Head of caudate nucleus (tissue), 42 donors: ENCODE measurements at regions not wholly inside any gene's neighbourhood (a gene's known extent, or its start where the extent isn't known, plus 50 kb on each side); places are given as distances from the start of the nearest gene placed in this dataset.
"Not testable (repeated sequence)": the region's sequence is repeated elsewhere in the genome, so short reads cannot be mapped to it uniquely, and the experiment has no call there.

ENCODE experiments used
- DNase-seq, 42 donors: peaks; one replicate each; pipeline versions ENCODE4 v3.0.0 to v3.0.0-alpha.2; 2020 to 2021; ENCODE audit warnings: mixed read lengths in 7 of 42
- intact Hi-C: fragments of 100-400 bp; cut with DNase I; formaldehyde crosslinking; loops from one replicate; pipeline ENCODE4 v1.15.0; 2022

- peak in 7 of 42 donors; percentile 1 to 31 (median 6) for DNase-seq
- intact Hi-C loops = no loop called here
These were observed 423.7 kb downstream of the BRD1 start for GRCh38 chr22:49404020-49404419.

GRCh38 chr22:49403102-49403501, 424.6 kb downstream of the BRD1 start:
- peak in 6 of 42 donors; percentile 0 to 33 (median 12) for DNase-seq

GRCh38 chr22:49402169-49402568, 425.5 kb downstream of the BRD1 start:
- DNase-seq = peak in 5 of 42 donors; percentile 3 to 18 (median 9)
- intact Hi-C loops = no loop called here

More at GRCh38 chr22:49403102-49403501, 424.6 kb downstream of the BRD1 start:
- intact Hi-C loops = no loop called here

- intact Hi-C loops = no loop called here
- DNase-seq = peak in 6 of 42 donors; percentile 1 to 34 (median 16)
These were observed 426.6 kb downstream of the BRD1 start for GRCh38 chr22:49400941-49401598.

GRCh38 chr22:49400136-49400940, 427.3 kb downstream of the BRD1 start:
- intact Hi-C loops = no loop called here
- peak in 6 of 42 donors; percentile 8 to 33 (median 20) for DNase-seq

- intact Hi-C loops = no loop called here
- peak in 6 of 42 donors; percentile 2 to 31 (median 16) for DNase-seq
These were observed 429.0 kb downstream of the BRD1 start for GRCh38 chr22:49398646-49399045.

- intact Hi-C loops = no loop called here
- peak in 7 of 42 donors; percentile 3 to 38 (median 25) for DNase-seq
These were observed 429.6 kb downstream of the BRD1 start for GRCh38 chr22:49398115-49398514.

- DNase-seq = peak in 7 of 42 donors; percentile 2 to 24 (median 7)
- intact Hi-C loops = no loop called here
These were observed 430.9 kb downstream of the BRD1 start for GRCh38 chr22:49396817-49397216.

- intact Hi-C loops = no loop called here
- DNase-seq = peak in 7 of 42 donors; percentile 0 to 28 (median 5)
These were observed 432.1 kb downstream of the BRD1 start for GRCh38 chr22:49395617-49396016.

- intact Hi-C loops = not testable (repeated sequence)
- DNase-seq = peak in 2 of 42 donors; percentile 13 to 18
These were observed 432.6 kb downstream of the BRD1 start for GRCh38 chr22:49395062-49395461.

- intact Hi-C loops = no loop called here
- peak in 6 of 42 donors; percentile 1 to 25 (median 2) for DNase-seq
These were observed 433.4 kb downstream of the BRD1 start for GRCh38 chr22:49394116-49394785.

- DNase-seq = peak in 6 of 42 donors; percentile 4 to 27 (median 11)
- intact Hi-C loops = no loop called here
These were observed 434.1 kb downstream of the BRD1 start for GRCh38 chr22:49393526-49393925.

GRCh38 chr22:49392841-49393510, 434.7 kb downstream of the BRD1 start:
- intact Hi-C loops = no loop called here
- DNase-seq = peak in 10 of 42 donors; percentile 2 to 25 (median 5)

GRCh38 chr22:49392247-49392646, 435.4 kb downstream of the BRD1 start:
- peak in 4 of 42 donors; percentile 2 to 14 (median 6) for DNase-seq
- intact Hi-C loops = no loop called here

- DNase-seq = peak in 8 of 42 donors; percentile 3 to 27 (median 8)
- intact Hi-C loops = no loop called here
These were observed 436.2 kb downstream of the BRD1 start for GRCh38 chr22:49391436-49391835.

GRCh38 chr22:49390954-49391353, 436.7 kb downstream of the BRD1 start:
- DNase-seq = peak in 5 of 42 donors; percentile 3 to 28 (median 10)
- intact Hi-C loops = no loop called here

- intact Hi-C loops, DNase-seq: not testable (repeated sequence)
These were observed 443.8 kb downstream of the BRD1 start for GRCh38 chr22:49383909-49384308.

- intact Hi-C loops = no loop called here
- peak in 9 of 42 donors; percentile 3 to 31 (median 11) for DNase-seq
These were observed 445.3 kb downstream of the BRD1 start for GRCh38 chr22:49382451-49382735.
